CD4-positive, CD25-positive, alpha-beta regulatory T cell (primary cell): ENCODE measurements at regions not wholly inside any gene's neighbourhood (a gene's known extent, or its start where the extent isn't known, plus 50 kb on each side); places are given as distances from the start of the nearest gene placed in this dataset.

Experiments
- ATAC-seq, 2 donors: fragments of 150-1000 bp; cut with Tn5 transposase; one replicate each; pipeline ENCODE4 v1.10.0; 2021; ENCODE audit warnings: low read depth in 2 of 2, moderate number of reproducible peaks in 2 of 2, moderate library complexity in 1 of 2
- DNase-seq, 3 donors: peaks; one replicate each; pipeline versions ENCODE4 v3.0.0 to v3.0.0-alpha.2; 2012 to 2022; ENCODE audit warnings: mixed read lengths in 1 of 3
- H3K27ac ChIP-seq: one replicate; pipeline ENCODE4 v1.7.0; 2013; ENCODE audit warnings: mild to moderate bottlenecking, low read length; ENCODE audit not compliant: insufficient read depth, poor library complexity, severe bottlenecking
- H3K27me3 ChIP-seq: one replicate; pipeline ENCODE4 v1.7.0; 2013; ENCODE audit warnings: low read length; ENCODE audit not compliant: control insufficient read depth, insufficient read depth
- H3K36me3 ChIP-seq: one replicate; pipeline ENCODE4 v1.7.0; 2013; ENCODE audit warnings: mild to moderate bottlenecking, low read length, moderate library complexity; ENCODE audit not compliant: control insufficient read depth, insufficient read depth
- H3K4me1 ChIP-seq: 2 replicates; pipeline ENCODE4 v1.7.0; 2013; ENCODE audit warnings: mild to moderate bottlenecking, low read length; ENCODE audit not compliant: insufficient read depth, control insufficient read depth, poor library complexity, severe bottlenecking
- H3K4me3 ChIP-seq: one replicate; pipeline ENCODE4 v1.7.0; 2013; ENCODE audit warnings: low read depth, mild to moderate bottlenecking, low read length, moderate library complexity
- H3K9me3 ChIP-seq, 2 experiments: 1 replicate in 1 of 2; 2 replicates in 1 of 2; pipeline ENCODE4 v1.7.0; 2013; ENCODE audit warnings: low read length in 2 of 2, mild to moderate bottlenecking in 1 of 2, moderate library complexity in 1 of 2; ENCODE audit not compliant: control insufficient read depth in 2 of 2
- H3K27ac Mint-ChIP-seq, 3 donors: one replicate each; pipeline ENCODE4 v1.8.0; 2020 to 2022; ENCODE audit warnings: mild to moderate bottlenecking in 3 of 3, mixed read lengths in 3 of 3, moderate library complexity in 2 of 3
- H3K27me3 Mint-ChIP-seq: one replicate; pipeline ENCODE4 v1.8.0; 2022; ENCODE audit warnings: mild to moderate bottlenecking, mixed read lengths
- H3K36me3 Mint-ChIP-seq: one replicate; pipeline ENCODE4 v1.8.0; 2020; ENCODE audit warnings: mixed read lengths
- H3K4me1 Mint-ChIP-seq, 4 donors: one replicate each; pipeline ENCODE4 v1.8.0; 2020 to 2022; ENCODE audit warnings: mixed read lengths in 4 of 4, mild to moderate bottlenecking in 1 of 4
- H3K4me3 Mint-ChIP-seq, 4 donors: one replicate each; pipeline ENCODE4 v1.8.0; 2020 to 2022; ENCODE audit warnings: mild to moderate bottlenecking in 4 of 4, mixed read lengths in 4 of 4, moderate library complexity in 3 of 4
- H3K9me3 Mint-ChIP-seq, 7 donors: one replicate each; pipeline ENCODE4 v1.8.0; 2020 to 2022; ENCODE audit warnings: mixed read lengths in 7 of 7, mild to moderate bottlenecking in 3 of 7, moderate library complexity in 2 of 7

DNA sequence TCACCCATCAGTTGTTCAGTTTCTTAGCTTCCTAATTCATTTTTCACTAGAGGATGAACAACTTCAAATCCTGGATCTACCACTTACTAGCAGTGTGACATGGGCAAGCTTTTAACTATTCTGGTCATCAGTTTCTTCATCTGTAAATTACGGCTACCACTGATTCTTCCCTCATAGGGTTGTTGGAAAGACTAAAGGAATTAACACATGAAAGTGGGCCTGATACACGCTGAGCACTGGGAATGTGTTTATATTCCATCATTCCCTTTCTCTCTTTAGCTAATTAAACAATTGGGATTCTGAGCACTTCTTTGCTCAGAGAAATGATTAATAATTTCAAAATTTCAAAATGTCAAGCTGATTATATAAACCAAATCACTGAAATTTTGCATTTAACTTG, 862.3 kb upstream of the GCFC2 start:
- Mint-ChIP-seq H3K9me3 (peaks cover 2 to 23% (median 8%) of the 10 kb centered on the region in 7 donors), H3K4me3 (no peak overlapping the region), H3K27ac (no peak overlapping the region), H3K4me1 (no peaks in the 10 kb centered on the region), H3K36me3 (no peaks in the 10 kb centered on the region), H3K27me3 (no peaks in the 10 kb centered on the region)
- no peak for ATAC-seq
- no peaks in the 10 kb centered on the region for H3K36me3 ChIP-seq
- H3K27ac ChIP-seq: no peak overlapping the region
- H3K9me3 ChIP-seq: no peaks in the 10 kb centered on the region
- no peak for DNase-seq
- H3K4me1 ChIP-seq: no peaks in the 10 kb centered on the region
- no peaks in the 10 kb centered on the region for H3K27me3 ChIP-seq
- H3K4me3 ChIP-seq: no peak overlapping the region

DNA sequence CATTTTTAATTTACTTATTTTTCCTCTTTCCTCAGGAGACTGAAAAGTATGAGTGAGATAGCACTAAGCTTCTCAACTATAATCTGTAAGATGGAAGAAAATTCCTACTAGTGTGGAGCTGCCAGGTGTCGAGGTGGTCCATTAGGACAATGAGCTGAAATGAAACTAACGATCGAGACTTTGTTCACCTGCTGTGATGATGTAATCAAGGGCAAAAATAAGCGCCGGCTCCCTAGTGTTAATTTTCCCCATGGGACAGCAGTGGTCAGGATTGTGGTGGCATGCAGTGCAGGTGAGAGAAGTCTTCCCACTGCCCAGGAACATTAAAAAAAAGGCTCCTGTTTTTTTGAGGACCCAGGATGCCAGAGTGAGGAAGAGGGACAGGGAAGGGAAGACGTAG, 859.1 kb upstream of the GCFC2 start:
- no peaks in the 10 kb centered on the region for H3K9me3 ChIP-seq
- H3K27me3 Mint-ChIP-seq: no peaks in the 10 kb centered on the region
- no peak overlapping the region for H3K4me3 Mint-ChIP-seq
- peaks cover 0 to 11% (median 3%) of the 10 kb centered on the region in 7 donors for H3K9me3 Mint-ChIP-seq
- no peak overlapping the region for H3K4me3 ChIP-seq
- no peaks in the 10 kb centered on the region for H3K4me1 ChIP-seq
- DNase-seq (no peak), ATAC-seq (no peak)
- H3K36me3 Mint-ChIP-seq: no peaks in the 10 kb centered on the region
- no peaks in the 10 kb centered on the region for H3K36me3 ChIP-seq
- H3K4me1 Mint-ChIP-seq: no peaks in the 10 kb centered on the region
- H3K27ac ChIP-seq: no peak overlapping the region
- no peak overlapping the region for H3K27ac Mint-ChIP-seq
- no peaks in the 10 kb centered on the region for H3K27me3 ChIP-seq

DNA sequence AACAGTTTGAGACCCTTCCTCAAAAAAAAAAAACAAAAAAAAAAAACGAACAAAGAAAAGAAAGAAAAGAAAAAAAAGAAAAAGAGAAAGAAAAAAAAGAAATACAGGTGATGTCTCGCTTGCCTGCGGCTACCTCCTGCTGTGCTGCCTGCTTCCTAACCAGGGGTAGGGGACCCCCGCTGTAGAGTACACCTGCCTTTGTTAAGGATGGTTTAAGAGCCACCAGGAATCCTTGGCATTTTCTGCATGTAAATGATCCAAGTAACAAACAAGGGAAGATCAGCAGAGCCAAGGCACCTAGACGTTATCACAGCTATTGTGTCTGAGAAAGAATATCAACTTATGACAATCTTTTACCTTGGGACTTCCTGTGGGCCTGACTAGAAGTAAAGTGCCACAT, 856.8 kb upstream of the GCFC2 start:
- Histone ChIP-seq H3K27ac (no peak overlapping the region), H3K27me3 (no peaks in the 10 kb centered on the region), H3K4me3 (no peak overlapping the region), H3K4me1 (no peaks in the 10 kb centered on the region), H3K9me3 (no peaks in the 10 kb centered on the region), H3K36me3 (no peaks in the 10 kb centered on the region)
- Mint-ChIP-seq H3K36me3 (no peaks in the 10 kb centered on the region), H3K27ac (no peak overlapping the region), H3K4me3 (no peak overlapping the region), H3K27me3 (no peaks in the 10 kb centered on the region), H3K4me1 (no peaks in the 10 kb centered on the region), H3K9me3 (peaks cover 0 to 9% (median 2%) of the 10 kb centered on the region in 7 donors)
- no peak for DNase-seq
- ATAC-seq: no peak

GRCh38 chr2:76564734-76565133, 854.0 kb upstream of the GCFC2 start:
- H3K4me3 ChIP-seq: no peak overlapping the region
- Mint-ChIP-seq H3K27ac (no peak overlapping the region), H3K36me3 (no peaks in the 10 kb centered on the region), H3K9me3 (peaks cover 0 to 7% (median 2%) of the 10 kb centered on the region in 7 donors), H3K27me3 (no peaks in the 10 kb centered on the region), H3K4me1 (no peaks in the 10 kb centered on the region), H3K4me3 (no peak overlapping the region)
- H3K4me1 ChIP-seq: no peaks in the 10 kb centered on the region
- no peaks in the 10 kb centered on the region for H3K36me3 ChIP-seq
- H3K9me3 ChIP-seq: no peaks in the 10 kb centered on the region
- no peak overlapping the region for H3K27ac ChIP-seq
- DNase-seq (no peak), ATAC-seq (no peak)
- H3K27me3 ChIP-seq: no peaks in the 10 kb centered on the region

- Histone ChIP-seq H3K4me3 (no peak overlapping the region), H3K27me3 (no peaks in the 10 kb centered on the region), H3K4me1 (no peaks in the 10 kb centered on the region), H3K9me3 (no peaks in the 10 kb centered on the region), H3K36me3 (no peaks in the 10 kb centered on the region), H3K27ac (no peak overlapping the region)
- Mint-ChIP-seq H3K4me3 (no peak overlapping the region), H3K9me3 (peaks cover 0 to 6% (median 2%) of the 10 kb centered on the region in 7 donors), H3K4me1 (no peaks in the 10 kb centered on the region), H3K27me3 (no peaks in the 10 kb centered on the region), H3K27ac (no peak overlapping the region), H3K36me3 (no peaks in the 10 kb centered on the region)
- DNase-seq: no peak
- ATAC-seq: no peak
Measured at GRCh38 chr2:76563730-76564129, 853.0 kb upstream of the GCFC2 start.

GRCh38 chr2:76558157-76558556, 847.4 kb upstream of the GCFC2 start:
- no peak overlapping the region for H3K27ac Mint-ChIP-seq
- DNase-seq (no peak), ATAC-seq (no peak)
- no peaks in the 10 kb centered on the region for H3K27me3 Mint-ChIP-seq
- peaks cover 0 to 6% (median 4%) of the 10 kb centered on the region in 7 donors for H3K9me3 Mint-ChIP-seq
- no peak overlapping the region for H3K4me3 Mint-ChIP-seq
- H3K4me1 Mint-ChIP-seq: no peaks in the 10 kb centered on the region
- Histone ChIP-seq H3K27ac (no peak overlapping the region), H3K36me3 (no peaks in the 10 kb centered on the region), H3K9me3 (no peaks in the 10 kb centered on the region), H3K4me1 (no peaks in the 10 kb centered on the region), H3K27me3 (no peaks in the 10 kb centered on the region), H3K4me3 (no peak overlapping the region)
- no peaks in the 10 kb centered on the region for H3K36me3 Mint-ChIP-seq

- H3K27ac ChIP-seq: no peak overlapping the region
- Mint-ChIP-seq H3K4me3 (no peak overlapping the region), H3K27me3 (no peaks in the 10 kb centered on the region), H3K36me3 (no peaks in the 10 kb centered on the region), H3K9me3 (peaks cover 1 to 5% (median 4%) of the 10 kb centered on the region in 7 donors), H3K4me1 (no peaks in the 10 kb centered on the region), H3K27ac (no peak overlapping the region)
- no peak for DNase-seq
- no peaks in the 10 kb centered on the region for H3K4me1 ChIP-seq
- no peak overlapping the region for H3K4me3 ChIP-seq
- no peaks in the 10 kb centered on the region for H3K9me3 ChIP-seq
- H3K36me3 ChIP-seq: no peaks in the 10 kb centered on the region
- no peak for ATAC-seq
- H3K27me3 ChIP-seq: no peaks in the 10 kb centered on the region
Measured at GRCh38 chr2:76556018-76556417, 845.3 kb upstream of the GCFC2 start.

- Mint-ChIP-seq H3K4me3 (no peak overlapping the region), H3K36me3 (no peaks in the 10 kb centered on the region), H3K4me1 (no peaks in the 10 kb centered on the region), H3K27me3 (no peaks in the 10 kb centered on the region), H3K27ac (no peak overlapping the region), H3K9me3 (peaks cover 0 to 19% (median 6%) of the 10 kb centered on the region in 7 donors)
- ATAC-seq: no peak
- Histone ChIP-seq H3K9me3 (no peaks in the 10 kb centered on the region), H3K4me1 (no peaks in the 10 kb centered on the region), H3K4me3 (no peak overlapping the region), H3K27ac (no peak overlapping the region), H3K27me3 (no peaks in the 10 kb centered on the region), H3K36me3 (no peaks in the 10 kb centered on the region)
- no peak for DNase-seq
Measured at GRCh38 chr2:76546207-76546606, 835.5 kb upstream of the GCFC2 start.
